Testis (tissue), 2 donors: ENCODE measurements at regions not wholly inside any gene's neighbourhood (a gene's known extent, or its start where the extent isn't known, plus 50 kb on each side); places are given as distances from the start of the nearest gene placed in this dataset.

Source experiments
- DNase-seq: peaks from one replicate; pipeline ENCODE4 v3.0.0-alpha.2; 2019
- H3K27ac ChIP-seq, 2 donors: fragments of 200-600 bp; sonication (generic); one replicate each; pipeline ENCODE4 v1.5.1; 2019
- H3K27me3 ChIP-seq: fragments of 200-600 bp; sonication (generic); one replicate; pipeline ENCODE4 v1.5.1; 2019
- H3K36me3 ChIP-seq: fragments of 200-600 bp; sonication (generic); one replicate; pipeline ENCODE4 v1.5.1; 2017; ENCODE audit warnings: low read depth; ENCODE audit errors: missing control alignments
- H3K4me1 ChIP-seq: fragments of 200-600 bp; sonication (generic); one replicate; pipeline ENCODE4 v1.5.1; 2019
- H3K4me3 ChIP-seq, 2 donors: fragments of 200-600 bp; sonication (generic); one replicate each; pipeline ENCODE4 v1.5.1; 2017 to 2019
- H3K9me3 ChIP-seq: fragments of 200-600 bp; sonication (generic); one replicate; pipeline ENCODE4 v1.5.1; 2017
- POLR2A ChIP-seq: fragments of 450-650 bp; IDR thresholded peaks from one replicate; pipeline ENCODE4 v1.6.1; 2017; ENCODE audit warnings: antibody characterized with exemption, mild to moderate bottlenecking, moderate library complexity
- WGBS, 2 donors: methylation state at CpG; one replicate each; pipeline ENCODE4 v1.1.5; 2018; 5-methylcytosine and 5-hydroxymethylcytosine counted together
- intact Hi-C: fragments of 100-400 bp; cut with DNase I; formaldehyde crosslinking; loops from one replicate; pipeline ENCODE4 v1.15.1; 2023; ENCODE audit warnings: low total_unique reads
- TF ChIP-seq, protein P1 (sequence below), 3 experiments: fragments of 450-650 bp in 2 of 3; fragments of 200-600 bp in 1 of 3; sonication (generic) in 1 of 3; IDR thresholded peaks; one replicate each; pipeline ENCODE4 v1.5.1; 2016 to 2019; ENCODE audit warnings: antibody characterized with exemption in 3 of 3, mild to moderate bottlenecking in 2 of 3, moderate library complexity in 1 of 3

DNA sequence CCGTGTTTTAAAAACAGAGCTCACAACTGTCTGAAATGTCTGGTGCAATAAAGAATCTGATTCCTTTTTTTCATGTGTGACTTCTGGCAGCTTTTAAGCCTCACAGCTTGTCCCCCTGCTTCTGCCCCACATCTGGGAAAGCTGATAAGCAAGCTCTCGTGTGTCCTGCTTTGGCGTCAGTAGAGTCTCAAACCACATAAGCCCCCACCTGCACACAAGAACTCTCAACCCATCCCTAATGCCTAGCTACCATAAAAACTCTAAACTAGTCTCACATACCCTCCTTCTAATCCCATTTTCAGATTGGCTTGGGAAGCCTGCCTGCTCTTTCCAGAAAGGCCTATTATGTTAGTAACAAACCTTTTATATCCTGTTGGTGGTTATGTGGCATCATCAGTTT is 94.6 kb upstream of the DAB1 start:
- Histone ChIP-seq H3K27ac (no peak overlapping the region), H3K27me3 (no peaks in the 10 kb centered on the region), H3K9me3 (no peaks in the 10 kb centered on the region), H3K4me3 (no peak overlapping the region), H3K4me1 (no peaks in the 10 kb centered on the region), H3K36me3 (no peaks in the 10 kb centered on the region)
- TF ChIP-seq POLR2A, result no peak
- TF ChIP-seq, protein P1, sequence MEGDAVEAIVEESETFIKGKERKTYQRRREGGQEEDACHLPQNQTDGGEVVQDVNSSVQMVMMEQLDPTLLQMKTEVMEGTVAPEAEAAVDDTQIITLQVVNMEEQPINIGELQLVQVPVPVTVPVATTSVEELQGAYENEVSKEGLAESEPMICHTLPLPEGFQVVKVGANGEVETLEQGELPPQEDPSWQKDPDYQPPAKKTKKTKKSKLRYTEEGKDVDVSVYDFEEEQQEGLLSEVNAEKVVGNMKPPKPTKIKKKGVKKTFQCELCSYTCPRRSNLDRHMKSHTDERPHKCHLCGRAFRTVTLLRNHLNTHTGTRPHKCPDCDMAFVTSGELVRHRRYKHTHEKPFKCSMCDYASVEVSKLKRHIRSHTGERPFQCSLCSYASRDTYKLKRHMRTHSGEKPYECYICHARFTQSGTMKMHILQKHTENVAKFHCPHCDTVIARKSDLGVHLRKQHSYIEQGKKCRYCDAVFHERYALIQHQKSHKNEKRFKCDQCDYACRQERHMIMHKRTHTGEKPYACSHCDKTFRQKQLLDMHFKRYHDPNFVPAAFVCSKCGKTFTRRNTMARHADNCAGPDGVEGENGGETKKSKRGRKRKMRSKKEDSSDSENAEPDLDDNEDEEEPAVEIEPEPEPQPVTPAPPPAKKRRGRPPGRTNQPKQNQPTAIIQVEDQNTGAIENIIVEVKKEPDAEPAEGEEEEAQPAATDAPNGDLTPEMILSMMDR (IDR thresholded peaks at IDR 0.05), result no peak
- no peak for DNase-seq
- intact Hi-C loops, result no loop called here
- WGBS, 2 donors, result 70 to 79% methylated on average over 3 of the region's 3 CpGs

DNA sequence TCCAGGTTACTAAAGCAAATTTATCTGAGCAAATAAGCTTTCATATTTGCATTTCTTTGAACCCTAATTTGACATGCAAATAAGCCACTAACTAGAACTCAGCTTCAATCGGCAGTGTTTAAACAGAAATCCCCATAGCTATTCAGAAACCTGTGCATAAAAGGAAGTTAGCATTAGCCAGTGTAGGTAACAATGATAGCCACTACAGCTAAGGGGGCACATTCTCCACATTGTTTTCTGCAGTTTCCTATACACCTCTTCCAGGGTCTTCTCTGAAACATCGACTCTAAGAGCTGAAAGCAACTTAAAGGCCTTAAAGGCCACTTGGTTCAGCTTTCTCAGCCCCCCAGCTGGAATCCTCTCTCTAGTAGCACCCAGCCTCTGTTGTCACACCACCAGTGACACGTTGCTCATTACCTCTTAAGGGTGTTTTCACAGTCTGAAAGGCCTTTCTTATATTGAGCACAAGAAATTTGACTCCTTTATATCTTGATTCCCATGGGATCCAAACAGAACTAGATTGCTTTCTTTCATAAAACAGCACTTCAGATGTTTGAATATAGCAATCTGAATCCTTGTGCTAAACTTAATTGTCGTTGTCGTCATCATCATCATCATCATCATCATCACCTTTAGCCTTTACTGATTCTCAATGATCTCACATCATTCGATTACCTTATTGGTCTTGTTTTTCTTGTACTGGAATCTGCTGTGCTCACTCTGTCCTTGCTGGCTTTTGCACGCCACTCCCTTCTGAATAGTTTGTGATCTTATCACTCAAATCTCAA is 93.9 kb upstream of the DAB1 start:
- DNase-seq, result no peak
- H3K4me1 ChIP-seq, result no peaks in the 10 kb centered on the region
- no peaks in the 10 kb centered on the region for H3K27me3 ChIP-seq
- intact Hi-C loops, result no loop called here
- no peaks in the 10 kb centered on the region for H3K36me3 ChIP-seq
- no peaks in the 10 kb centered on the region for H3K9me3 ChIP-seq
- no peak overlapping the region for H3K4me3 ChIP-seq
- TF ChIP-seq POLR2A, result no peak
- TF ChIP-seq, protein P1 (IDR thresholded peaks at IDR 0.05), result no peak
- H3K27ac ChIP-seq, result no peak overlapping the region
- 78% methylated on average over 7 of the region's 7 CpGs for WGBS, 2 donors

DNA sequence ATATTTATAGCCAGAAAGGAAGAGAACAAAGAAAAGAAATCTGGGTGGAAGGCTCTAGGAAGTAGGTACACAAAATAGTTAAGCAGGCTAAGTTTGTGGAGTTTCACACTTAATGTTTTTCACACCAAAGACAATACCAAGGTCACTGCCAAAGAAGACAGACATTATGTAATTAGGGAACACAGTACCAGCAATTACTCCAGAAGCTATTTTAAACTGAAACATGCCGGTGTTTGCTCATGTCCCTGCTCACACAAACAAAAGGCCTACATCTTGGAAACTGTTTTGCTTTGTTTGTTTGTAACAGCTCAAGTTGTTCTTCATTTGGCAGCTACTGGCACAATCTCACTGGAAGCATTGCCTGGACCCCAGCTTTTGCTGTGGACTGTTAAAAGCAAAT is 88.5 kb upstream of the DAB1 start:
- TF ChIP-seq, protein P1 (IDR thresholded peaks at IDR 0.05), result no peak
- TF ChIP-seq POLR2A, result no peak
- DNase-seq, result no peak
- intact Hi-C loops, result no loop called here

DNA sequence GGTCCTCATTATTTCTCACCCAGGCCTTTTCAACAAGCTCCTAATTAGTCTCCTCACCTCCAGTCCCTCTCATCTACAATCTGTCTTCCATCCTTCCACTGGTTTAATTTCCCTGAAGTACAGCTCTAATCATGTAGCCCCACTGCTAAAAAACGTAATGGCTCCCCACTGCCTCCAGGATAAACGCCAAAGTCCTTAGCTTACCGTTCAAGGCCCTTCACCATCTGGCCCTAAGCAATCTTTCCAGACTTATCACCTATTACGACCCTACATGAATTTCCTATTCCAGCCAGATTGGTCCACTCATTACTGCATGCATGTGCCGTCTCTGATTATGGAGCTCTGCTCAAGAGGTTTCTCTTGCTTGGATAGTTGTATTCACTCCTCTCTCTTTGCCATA is 83.1 kb upstream of the DAB1 start:
- H3K27ac ChIP-seq, result no peak overlapping the region
- 67 to 82% methylated on average over 5 of the region's 5 CpGs for WGBS, 2 donors
- no peak overlapping the region for H3K4me3 ChIP-seq
- no peaks in the 10 kb centered on the region for H3K4me1 ChIP-seq
- intact Hi-C loops, result no loop called here
- H3K27me3 ChIP-seq, result no peaks in the 10 kb centered on the region
- no peaks in the 10 kb centered on the region for H3K9me3 ChIP-seq
- DNase-seq, result no peak
- TF ChIP-seq POLR2A, result no peak
- TF ChIP-seq, protein P1 (IDR thresholded peaks at IDR 0.05), result no peak
- H3K36me3 ChIP-seq, result no peaks in the 10 kb centered on the region

More for the DNA sequence above, 88.5 kb upstream of the DAB1 start:
- Histone ChIP-seq H3K4me1 (no peaks in the 10 kb centered on the region), H3K9me3 (no peaks in the 10 kb centered on the region), H3K27ac (no peak overlapping the region), H3K36me3 (no peaks in the 10 kb centered on the region), H3K4me3 (no peak overlapping the region), H3K27me3 (no peaks in the 10 kb centered on the region)
- 32 to 33% methylated on average over 1 of the region's 1 CpG for WGBS, 2 donors

DNA sequence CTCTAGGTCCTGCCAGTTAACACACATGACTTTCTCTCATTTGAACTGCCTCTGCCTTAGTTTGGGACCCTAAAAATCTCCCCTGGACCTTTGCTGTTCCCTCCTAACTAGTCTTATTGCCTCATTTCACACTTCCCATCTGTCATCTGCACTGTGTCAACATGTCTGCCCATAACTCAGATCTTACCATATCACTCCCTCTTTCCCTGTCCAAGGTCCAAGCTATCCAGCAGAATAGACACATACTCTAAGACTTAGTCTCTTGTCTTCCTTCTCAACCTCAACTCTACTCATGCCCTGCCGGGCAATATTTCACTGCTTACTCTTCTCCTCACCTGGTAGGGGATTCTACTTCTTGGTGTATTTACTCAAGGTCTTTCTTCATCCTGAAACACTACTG is 79.5 kb upstream of the DAB1 start:
- H3K27me3 ChIP-seq, result no peaks in the 10 kb centered on the region
- no peak overlapping the region for H3K27ac ChIP-seq
- H3K36me3 ChIP-seq, result no peaks in the 10 kb centered on the region
- no peaks in the 10 kb centered on the region for H3K4me1 ChIP-seq
- TF ChIP-seq, protein P1 (IDR thresholded peaks at IDR 0.05), result no peak
- TF ChIP-seq POLR2A, result no peak
- intact Hi-C loops, result no loop called here
- H3K9me3 ChIP-seq, result no peaks in the 10 kb centered on the region
- no peak overlapping the region for H3K4me3 ChIP-seq
- no peak for DNase-seq
- WGBS, 2 donors, result 94 to 95% methylated on average over 1 of the region's 1 CpG
